ENCODE measurements at regions not wholly inside any gene's neighbourhood (a gene's known extent, or its start where the extent isn't known, plus 50 kb on each side); places are given as distances from the start of the nearest gene placed in this dataset.

GRCh38 chr2:41496908-41497307 lies 550.9 kb upstream of the PKDCC start:
- Histone ChIP-seq H3K4me1 (ENCODE audit: insufficient read depth) (no peaks in the 10 kb centered on the region), H3K27ac (no peak overlapping the region), H3K9me3 (peaks cover 0 to 20% of the 10 kb centered on the region in 2 donors), H3K27me3 (no peaks in the 10 kb centered on the region), H3K4me3 (no peak overlapping the region), H3K36me3 (no peaks in the 10 kb centered on the region)
- no peak for DNase-seq
- intact Hi-C loops (cut with DNase I) = no loop called here
- TF ChIP-seq CTCF (IDR thresholded peaks at IDR 0.05) = no peak
- no peak for TF ChIP-seq EP300 (IDR thresholded peaks at IDR 0.05)
- TF ChIP-seq POLR2A (IDR thresholded peaks at IDR 0.05) = no peak
- 97 to 99% (median 99%) methylated on average over 3 of the region's 3 CpGs for WGBS, 3 donors

- Histone ChIP-seq H3K27me3 (no peaks in the 10 kb centered on the region), H3K36me3 (no peaks in the 10 kb centered on the region), H3K27ac (no peak overlapping the region), H3K9me3 (peaks cover 0 to 17% of the 10 kb centered on the region in 2 donors), H3K4me3 (no peak overlapping the region), H3K4me1 (ENCODE audit: insufficient read depth) (no peaks in the 10 kb centered on the region)
- intact Hi-C loops (cut with DNase I) = no loop called here
- 94 to 95% (median 95%) methylated on average over 3 of the region's 3 CpGs for WGBS, 3 donors
- DNase-seq = no peak
- TF ChIP-seq EP300 (IDR thresholded peaks at IDR 0.05) (no peak), CTCF (IDR thresholded peaks at IDR 0.05) (no peak), POLR2A (IDR thresholded peaks at IDR 0.05) (no peak)
Observed at GRCh38 chr2:41498781-41499180, 549.0 kb upstream of the PKDCC start.

GRCh38 chr2:41500895-41501294 lies 546.9 kb upstream of the PKDCC start:
- H3K27ac ChIP-seq = no peak overlapping the region
- intact Hi-C loops (cut with DNase I) = no loop called here
- no peak overlapping the region for H3K4me3 ChIP-seq
- peaks cover 0 to 12% of the 10 kb centered on the region in 2 donors for H3K9me3 ChIP-seq
- no peak for DNase-seq
- H3K4me1 ChIP-seq (ENCODE audit: insufficient read depth) = no peaks in the 10 kb centered on the region
- no peaks in the 10 kb centered on the region for H3K36me3 ChIP-seq
- no peak for TF ChIP-seq EP300 (IDR thresholded peaks at IDR 0.05)
- no peak for TF ChIP-seq CTCF (IDR thresholded peaks at IDR 0.05)
- no peak for TF ChIP-seq POLR2A (IDR thresholded peaks at IDR 0.05)
- no peaks in the 10 kb centered on the region for H3K27me3 ChIP-seq
- 87 to 95% (median 92%) methylated on average over 2 of the region's 2 CpGs for WGBS, 3 donors

- Histone ChIP-seq H3K27ac (no peak overlapping the region), H3K9me3 (peaks cover 0 to 4% of the 10 kb centered on the region in 2 donors), H3K36me3 (no peaks in the 10 kb centered on the region), H3K4me3 (no peak overlapping the region), H3K27me3 (no peaks in the 10 kb centered on the region), H3K4me1 (ENCODE audit: insufficient read depth) (no peaks in the 10 kb centered on the region)
- WGBS, 3 donors = 48 to 96% (median 49%) methylated on average over 1 of the region's 1 CpG
- DNase-seq = no peak
- intact Hi-C loops (cut with DNase I) = no loop called here
- no peak for TF ChIP-seq POLR2A (IDR thresholded peaks at IDR 0.05)
Observed at GRCh38 chr2:41502752-41503151, 545.1 kb upstream of the PKDCC start.

GRCh38 chr2:41504532-41504931 lies 543.3 kb upstream of the PKDCC start:
- H3K4me1 ChIP-seq (ENCODE audit: insufficient read depth) = no peaks in the 10 kb centered on the region
- DNase-seq = no peak
- peaks cover 0 to 4% of the 10 kb centered on the region in 2 donors for H3K9me3 ChIP-seq
- intact Hi-C loops (cut with DNase I) = no loop called here
- no peak overlapping the region for H3K4me3 ChIP-seq
- TF ChIP-seq CTCF (IDR thresholded peaks at IDR 0.05) (no peak), EP300 (IDR thresholded peaks at IDR 0.05) (no peak), POLR2A (IDR thresholded peaks at IDR 0.05) (no peak)
- WGBS, 3 donors = 80 to 87% (median 87%) methylated on average over 2 of the region's 2 CpGs
- no peak overlapping the region for H3K27ac ChIP-seq
- no peaks in the 10 kb centered on the region for H3K36me3 ChIP-seq
- no peaks in the 10 kb centered on the region for H3K27me3 ChIP-seq
